Activated T-helper 1 cell treated with anti-CD3 and anti-CD28 coated beads, Interleukin-12 subunit alpha, Interleukin-12 subunit beta, Interleukin-2, Interleukin-4 antibody, amounts not matched to agents 30 ng/mL and 10 ng/mL and 1 ng/mL, durations not matched to agents 14 hours and 24 hours and 36 hours (primary cell): ENCODE measurements at regions not wholly inside any gene's neighbourhood (a gene's known extent, or its start where the extent isn't known, plus 50 kb on each side); places are given as distances from the start of the nearest gene placed in this dataset.
A peak's percentile ranks its signal among the peaks of the same experiment; 100 is the strongest.
"Not testable (repeated sequence)": the region's sequence is repeated elsewhere in the genome, so short reads cannot be mapped to it uniquely, and the experiment has no call there.

Experiments used
- DNase-seq: peaks from one replicate; pipeline ENCODE4 v3.0.0; 2021; ENCODE audit warnings: low spot score
- H3K27ac Mint-ChIP-seq: one replicate; pipeline ENCODE4 v1.8.0; 2021; ENCODE audit warnings: mild to moderate bottlenecking, mixed read lengths
- H3K27me3 Mint-ChIP-seq: one replicate; pipeline ENCODE4 v1.8.0; 2022; ENCODE audit warnings: mild to moderate bottlenecking, moderate library complexity, mixed read lengths; ENCODE audit not compliant: insufficient read depth
- H3K36me3 Mint-ChIP-seq: one replicate; pipeline ENCODE4 v1.8.0; 2021; ENCODE audit warnings: low read depth, mixed read lengths
- H3K4me1 Mint-ChIP-seq: one replicate; pipeline ENCODE4 v1.8.0; 2021; ENCODE audit warnings: low read depth, mixed read lengths
- H3K4me3 Mint-ChIP-seq: one replicate; pipeline ENCODE4 v1.8.0; 2021; ENCODE audit warnings: mild to moderate bottlenecking, moderate library complexity, mixed read lengths
- H3K9me3 Mint-ChIP-seq: one replicate; pipeline ENCODE4 v1.8.0; 2021; ENCODE audit warnings: mixed read lengths
- intact Hi-C: fragments of 100-400 bp; cut with micrococcal nuclease; formaldehyde crosslinking; loops from one replicate; pipeline ENCODE4 v1.15.1; 2024

DNA sequence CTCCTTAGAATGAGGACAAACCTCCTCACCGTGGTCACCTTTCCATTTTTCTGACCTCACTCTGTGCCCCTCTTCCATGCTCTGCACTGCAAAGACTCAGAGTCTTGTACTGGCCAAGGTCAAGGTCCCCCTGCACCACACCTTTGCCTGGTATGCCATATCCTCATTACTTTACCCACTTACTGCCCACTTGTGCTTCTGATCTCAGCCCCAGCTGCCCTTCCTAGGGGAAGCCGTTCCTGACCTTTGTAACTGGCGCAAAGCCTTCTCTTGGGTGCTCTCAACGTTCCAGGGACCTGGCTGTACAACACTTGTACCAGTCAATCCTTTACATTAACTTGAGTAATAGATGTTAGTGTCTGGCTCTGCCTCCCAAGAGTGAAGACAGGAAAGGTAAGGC is 256.0 kb downstream of the SV2B start:
- Mint-ChIP-seq H3K4me1 (no peaks in the 10 kb centered on the region), H3K27ac (peak overlapping the region; percentile 8), H3K4me3 (no peak overlapping the region), H3K9me3 (no peaks in the 10 kb centered on the region), H3K27me3 (peaks cover 6% of the 10 kb centered on the region), H3K36me3 (no peaks in the 10 kb centered on the region)
- intact Hi-C loops, result no loop called here
- DNase-seq, result no peak

DNA sequence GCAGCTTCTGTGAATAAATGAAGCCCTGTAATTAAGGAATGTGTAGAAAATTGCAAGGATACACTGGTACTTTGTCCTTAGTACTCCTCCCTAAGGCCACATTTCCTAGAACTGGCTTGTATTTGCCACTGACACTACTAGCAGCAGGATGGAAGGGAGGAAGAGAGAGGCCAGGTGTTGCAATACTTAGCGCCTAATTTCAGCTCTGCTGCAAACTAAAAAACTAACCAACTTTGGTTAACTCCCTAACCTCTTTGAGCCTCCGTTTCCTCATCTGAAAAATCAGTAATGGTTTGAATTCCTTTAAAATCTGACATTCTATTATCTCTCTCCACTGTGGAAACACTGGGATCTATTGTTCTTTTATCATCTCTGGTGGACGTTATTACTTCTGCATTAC is 257.0 kb downstream of the SV2B start:
- H3K9me3 Mint-ChIP-seq, result no peaks in the 10 kb centered on the region
- DNase-seq, result no peak
- no peak overlapping the region for H3K4me3 Mint-ChIP-seq
- H3K27me3 Mint-ChIP-seq, result peaks cover 9% of the 10 kb centered on the region
- H3K4me1 Mint-ChIP-seq, result no peaks in the 10 kb centered on the region
- H3K36me3 Mint-ChIP-seq, result no peaks in the 10 kb centered on the region
- no peak overlapping the region for H3K27ac Mint-ChIP-seq
- intact Hi-C loops, result no loop called here

DNA sequence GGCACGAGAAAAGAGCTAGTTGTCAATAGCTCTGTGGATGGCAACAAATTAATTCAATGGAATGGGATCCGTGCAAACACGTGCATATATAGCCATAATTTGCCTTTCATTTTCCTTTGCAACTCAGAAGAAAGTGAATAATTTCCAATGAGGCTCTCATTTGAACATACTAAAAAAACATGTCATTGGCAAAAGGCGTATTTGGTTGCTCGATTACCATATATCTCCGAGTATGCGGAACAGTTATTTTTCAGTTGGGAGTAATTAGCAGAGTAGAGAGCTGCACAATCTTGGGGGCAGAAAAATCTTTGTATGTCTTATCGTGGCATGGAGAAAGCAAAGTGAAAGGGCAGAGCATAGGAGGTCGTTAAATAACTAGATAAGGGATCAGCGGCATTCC is 257.4 kb downstream of the SV2B start:
- Mint-ChIP-seq H3K27ac (no peak overlapping the region), H3K4me3 (no peak overlapping the region), H3K36me3 (no peaks in the 10 kb centered on the region), H3K4me1 (no peaks in the 10 kb centered on the region), H3K9me3 (no peaks in the 10 kb centered on the region), H3K27me3 (peaks cover 10% of the 10 kb centered on the region)
- intact Hi-C loops, result no loop called here
- no peak for DNase-seq

- DNase-seq, result no peak
- Mint-ChIP-seq H3K4me1 (no peaks in the 10 kb centered on the region), H3K27ac (no peak overlapping the region), H3K4me3 (no peak overlapping the region), H3K27me3 (peaks cover 10% of the 10 kb centered on the region), H3K9me3 (no peaks in the 10 kb centered on the region), H3K36me3 (no peaks in the 10 kb centered on the region)
- intact Hi-C loops, result no loop called here
Observed at GRCh38 chr15:91358405-91358804, 258.3 kb downstream of the SV2B start.

GRCh38 chr15:91361696-91362095 is 261.6 kb downstream of the SV2B start:
- intact Hi-C loops, H3K27ac Mint-ChIP-seq, H3K4me1 Mint-ChIP-seq, DNase-seq, H3K27me3 Mint-ChIP-seq, H3K4me3 Mint-ChIP-seq, H3K36me3 Mint-ChIP-seq: not testable (repeated sequence)
- peaks cover 14% of the 10 kb centered on the region for H3K9me3 Mint-ChIP-seq

DNA sequence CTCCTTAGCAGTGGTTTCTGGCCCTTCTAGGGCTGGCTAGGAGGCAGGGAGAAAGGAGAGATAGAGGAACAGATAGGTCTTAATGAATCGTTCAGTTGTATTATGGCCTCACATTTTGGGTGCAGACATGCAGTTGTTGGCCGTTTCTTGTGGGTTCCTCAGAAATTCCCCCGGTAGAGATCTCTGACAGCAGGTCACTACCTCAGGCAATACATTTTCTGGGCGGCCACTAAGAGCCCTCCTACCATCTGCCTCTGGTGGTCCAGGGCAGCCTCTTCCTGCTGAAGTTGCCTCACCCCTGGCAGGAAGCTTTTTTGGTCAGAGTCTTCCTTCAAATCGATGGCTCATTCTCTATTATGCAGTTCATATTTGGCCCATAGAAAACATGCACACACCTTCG is 266.1 kb downstream of the SV2B start:
- Mint-ChIP-seq H3K36me3 (no peaks in the 10 kb centered on the region), H3K4me3 (no peak overlapping the region), H3K4me1 (peaks cover 5% of the 10 kb centered on the region), H3K27ac (no peak overlapping the region), H3K27me3 (peaks cover 7% of the 10 kb centered on the region), H3K9me3 (peaks cover 16% of the 10 kb centered on the region)
- intact Hi-C loops, result no loop called here
- no peak for DNase-seq

DNA sequence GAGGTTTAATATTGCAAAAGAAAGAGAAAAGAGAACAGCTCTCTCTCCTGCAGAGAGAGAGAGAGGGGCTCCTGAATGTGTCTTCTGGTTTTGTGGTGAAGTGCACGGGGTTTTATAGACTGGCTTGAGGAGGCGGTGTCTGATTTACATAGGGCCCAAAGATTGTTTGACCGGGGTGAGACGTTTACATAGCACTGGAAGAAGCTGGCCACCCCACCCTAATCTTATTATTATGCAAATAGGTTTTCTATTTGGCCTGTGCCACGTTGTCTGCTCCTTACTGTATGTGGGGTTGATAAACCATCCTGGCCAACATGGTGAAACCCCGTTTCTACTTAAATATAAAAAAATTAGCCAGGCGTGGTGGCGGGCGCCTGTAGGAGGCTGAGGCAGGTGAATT is 268.6 kb downstream of the SV2B start:
- no peak for DNase-seq
- Mint-ChIP-seq H3K36me3 (no peaks in the 10 kb centered on the region), H3K27ac (no peak overlapping the region), H3K27me3 (peaks cover 8% of the 10 kb centered on the region), H3K4me1 (peaks cover 5% of the 10 kb centered on the region), H3K4me3 (no peak overlapping the region), H3K9me3 (peaks cover 31% of the 10 kb centered on the region)
- intact Hi-C loops, result no loop called here

- intact Hi-C loops, result no loop called here
- Mint-ChIP-seq H3K4me1 (peaks cover 5% of the 10 kb centered on the region), H3K4me3 (no peak overlapping the region), H3K36me3 (no peaks in the 10 kb centered on the region), H3K27me3 (peaks cover 9% of the 10 kb centered on the region), H3K9me3 (peaks cover 28% of the 10 kb centered on the region), H3K27ac (no peak overlapping the region)
- no peak for DNase-seq
Observed at GRCh38 chr15:91369823-91370222, 269.8 kb downstream of the SV2B start.

GRCh38 chr15:91371345-91371744 is 271.3 kb downstream of the SV2B start:
- DNase-seq, H3K27ac Mint-ChIP-seq, H3K27me3 Mint-ChIP-seq, intact Hi-C loops, H3K36me3 Mint-ChIP-seq, H3K4me3 Mint-ChIP-seq, H3K4me1 Mint-ChIP-seq: not testable (repeated sequence)
- H3K9me3 Mint-ChIP-seq, result peaks cover 17% of the 10 kb centered on the region

- peaks cover 17% of the 10 kb centered on the region for H3K9me3 Mint-ChIP-seq
- intact Hi-C loops, result no loop called here
- H3K4me3 Mint-ChIP-seq, result no peak overlapping the region
- H3K27me3 Mint-ChIP-seq, result peaks cover 16% of the 10 kb centered on the region
- H3K27ac Mint-ChIP-seq, result no peak overlapping the region
- DNase-seq, result no peak
- H3K36me3 Mint-ChIP-seq, result no peaks in the 10 kb centered on the region
- H3K4me1 Mint-ChIP-seq, result peaks cover 5% of the 10 kb centered on the region
Observed at GRCh38 chr15:91374336-91374735, 274.3 kb downstream of the SV2B start.

GRCh38 chr15:91376038-91376437 is 276.0 kb downstream of the SV2B start:
- H3K27me3 Mint-ChIP-seq, result peaks cover 18% of the 10 kb centered on the region
- DNase-seq, result no peak
- intact Hi-C loops, result no loop called here
- H3K4me1 Mint-ChIP-seq, result no peaks in the 10 kb centered on the region
- no peak overlapping the region for H3K4me3 Mint-ChIP-seq
- H3K9me3 Mint-ChIP-seq, result peaks cover 21% of the 10 kb centered on the region
- no peaks in the 10 kb centered on the region for H3K36me3 Mint-ChIP-seq
- H3K27ac Mint-ChIP-seq, result no peak overlapping the region

DNA sequence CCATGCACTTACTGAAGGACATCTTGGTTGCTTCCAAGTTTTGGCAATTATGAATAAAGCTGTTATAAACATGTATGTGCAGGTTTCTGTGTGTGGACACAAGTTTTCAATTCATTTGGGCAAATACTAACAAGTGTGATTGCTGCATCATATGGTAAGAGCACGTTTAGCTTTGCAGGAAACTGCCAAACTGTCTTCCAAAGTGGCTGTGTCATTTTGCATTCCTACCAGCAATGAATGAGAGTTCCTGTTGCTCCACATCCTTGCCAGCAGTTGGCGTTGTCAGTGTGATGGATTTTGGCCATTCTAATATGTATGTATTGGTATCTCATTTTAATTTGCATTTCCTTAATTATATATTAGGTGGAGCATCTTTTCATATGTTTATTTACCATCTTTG is 280.1 kb downstream of the SV2B start:
- Mint-ChIP-seq H3K9me3 (peaks cover 9% of the 10 kb centered on the region), H3K27ac (no peak overlapping the region), H3K36me3 (no peaks in the 10 kb centered on the region), H3K4me3 (no peak overlapping the region), H3K4me1 (no peaks in the 10 kb centered on the region), H3K27me3 (peaks cover 12% of the 10 kb centered on the region)
- intact Hi-C loops, result no loop called here
- no peak for DNase-seq

- Mint-ChIP-seq H3K27ac (no peak overlapping the region), H3K9me3 (peaks cover 9% of the 10 kb centered on the region), H3K4me1 (no peaks in the 10 kb centered on the region), H3K4me3 (no peak overlapping the region), H3K36me3 (no peaks in the 10 kb centered on the region), H3K27me3 (peaks cover 18% of the 10 kb centered on the region)
- intact Hi-C loops, result no loop called here
- no peak for DNase-seq
Observed at GRCh38 chr15:91383532-91383931, 283.5 kb downstream of the SV2B start.

GRCh38 chr15:91384189-91384730 is 284.2 kb downstream of the SV2B start:
- peaks cover 10% of the 10 kb centered on the region for H3K9me3 Mint-ChIP-seq
- no peak overlapping the region for H3K4me3 Mint-ChIP-seq
- peaks cover 18% of the 10 kb centered on the region for H3K27me3 Mint-ChIP-seq
- intact Hi-C loops, result no loop called here
- no peak overlapping the region for H3K27ac Mint-ChIP-seq
- H3K36me3 Mint-ChIP-seq, result no peaks in the 10 kb centered on the region
- DNase-seq, result no peak
- no peaks in the 10 kb centered on the region for H3K4me1 Mint-ChIP-seq
